Fibroblast of skin of right biceps (primary cell): ENCODE measurements at regions not wholly inside any gene's neighbourhood (a gene's known extent, or its start where the extent isn't known, plus 50 kb on each side); places are given as distances from the start of the nearest gene placed in this dataset.

Source experiments
- DNase-seq: peaks from one replicate; pipeline ENCODE4 v3.0.0-alpha.2; 2013

GRCh38 chr3:144235489-144235888 lies 263.9 kb downstream of the DIPK2A start:
- no peak for DNase-seq

GRCh38 chr3:144237351-144237750 lies 265.7 kb downstream of the DIPK2A start:
- no peak for DNase-seq

DNA sequence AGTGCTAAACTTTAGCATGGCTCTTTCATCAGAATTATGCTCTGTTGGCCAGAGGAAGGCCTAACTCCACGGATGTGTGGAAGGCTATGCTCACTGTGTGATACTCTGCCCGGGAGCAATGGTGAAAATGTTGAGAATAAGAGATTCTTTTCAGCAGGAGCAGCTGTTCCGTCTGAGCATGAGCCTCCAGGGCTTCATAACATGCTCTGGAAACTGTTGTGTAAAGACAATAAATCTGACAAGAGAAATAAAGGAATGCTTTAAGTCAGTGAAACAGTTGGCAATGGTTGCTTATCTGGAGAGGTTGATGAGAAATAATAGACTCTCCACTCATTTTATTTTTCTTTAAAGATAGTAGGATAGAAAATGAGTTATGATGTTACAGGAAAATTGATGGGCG lies 269.8 kb downstream of the DIPK2A start:
- DNase-seq: no peak

GRCh38 chr3:144242747-144243146 lies 271.1 kb downstream of the DIPK2A start:
- no peak for DNase-seq

GRCh38 chr3:144244662-144245061 lies 273.0 kb downstream of the DIPK2A start:
- DNase-seq: no peak

DNA sequence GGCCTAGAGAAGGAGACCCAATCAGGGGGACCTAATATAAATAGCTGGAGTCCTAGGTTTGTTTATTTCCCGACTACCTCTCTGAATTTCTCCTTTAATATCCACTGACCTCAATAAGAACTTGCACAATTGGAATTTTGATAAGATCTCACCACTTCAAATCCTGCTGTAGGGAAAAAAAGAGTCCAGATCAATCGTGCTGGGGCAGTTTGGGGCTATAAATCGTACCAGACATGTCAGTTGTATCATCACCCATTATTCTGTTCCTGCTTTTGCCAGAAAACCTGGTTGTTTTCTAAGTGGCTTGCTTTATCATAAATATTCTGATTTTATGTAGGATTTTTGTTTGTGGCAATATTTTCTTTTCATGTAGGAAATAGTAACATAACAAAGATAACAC lies 281.3 kb downstream of the DIPK2A start:
- no peak for DNase-seq

DNA sequence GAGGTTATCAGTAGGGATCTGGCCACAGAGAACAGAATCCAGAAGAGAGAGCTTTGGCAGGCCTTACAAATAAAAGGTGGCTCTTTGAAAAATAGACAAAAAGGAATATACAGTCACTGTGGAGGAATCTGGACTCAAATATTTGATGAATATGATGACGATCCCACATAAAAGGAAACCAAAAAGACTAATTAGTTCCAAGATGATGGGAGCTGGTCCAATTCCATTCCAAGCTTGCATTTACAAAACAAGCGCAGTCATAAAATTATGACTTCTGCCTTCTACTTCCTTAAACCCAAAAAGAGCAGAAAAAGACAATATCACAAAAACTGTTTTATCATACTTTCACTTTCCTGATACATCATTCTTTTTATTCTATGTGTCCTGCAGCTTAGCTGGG lies 285.8 kb downstream of the DIPK2A start:
- DNase-seq: peak; percentile 20

DNA sequence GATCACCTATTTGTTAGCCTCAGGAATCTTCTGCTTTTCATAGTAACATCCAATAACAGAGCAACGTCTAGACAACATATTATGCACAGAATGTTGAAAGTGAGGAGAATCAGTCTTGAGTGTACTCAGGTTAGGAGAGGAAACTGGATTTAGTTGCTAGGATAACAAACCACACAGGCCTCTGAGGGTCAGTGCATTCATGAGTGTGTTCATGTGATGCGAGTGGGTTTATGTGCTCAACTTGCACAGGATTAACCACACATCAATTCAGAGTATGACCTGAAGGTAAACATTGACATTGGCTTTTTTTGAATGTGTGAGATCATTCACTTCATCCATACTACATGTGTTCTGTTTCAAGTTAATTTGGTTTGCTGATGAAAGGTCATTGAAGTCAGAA lies 287.6 kb downstream of the DIPK2A start:
- no peak for DNase-seq

- no peak for DNase-seq
Observed at GRCh38 chr3:144263706-144264105, 292.1 kb downstream of the DIPK2A start.

DNA sequence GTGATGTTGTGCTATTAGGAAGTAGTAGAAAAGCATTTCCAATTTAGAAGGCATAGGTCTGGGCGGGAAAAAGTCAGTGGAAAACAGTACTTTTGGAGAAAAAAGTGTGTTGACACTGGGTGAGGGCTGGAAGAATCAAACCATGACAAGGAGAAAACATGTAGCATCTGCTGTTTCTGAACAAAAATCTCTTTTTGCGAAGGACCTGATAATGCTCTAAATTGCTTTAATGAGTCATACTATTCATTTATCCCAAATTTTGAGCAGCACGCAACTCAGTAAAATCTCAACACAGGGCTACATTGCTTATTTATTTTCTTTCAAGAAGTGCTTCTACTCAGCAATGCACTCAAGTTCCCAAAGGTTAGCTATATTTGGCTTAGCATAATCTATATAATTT lies 292.7 kb downstream of the DIPK2A start:
- DNase-seq: no peak

DNA sequence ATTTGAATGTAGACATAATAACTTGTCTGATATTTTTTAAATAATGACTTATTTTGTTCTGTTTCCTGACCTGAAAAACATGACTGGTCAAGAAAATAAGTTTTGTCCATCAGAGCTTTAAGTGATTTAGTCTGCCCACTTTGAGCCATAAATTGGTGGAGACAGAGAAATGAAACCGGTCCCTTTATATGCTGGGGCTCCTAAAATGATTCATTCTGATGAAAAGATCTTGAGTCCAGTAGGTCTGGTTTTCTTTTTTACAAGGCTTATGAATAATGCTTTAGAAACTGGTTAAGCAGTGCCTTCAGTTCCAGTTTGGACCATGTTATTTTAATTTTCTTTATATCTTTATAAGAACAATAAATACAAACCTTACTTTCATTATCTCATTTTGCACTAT lies 293.2 kb downstream of the DIPK2A start:
- DNase-seq: no peak

DNA sequence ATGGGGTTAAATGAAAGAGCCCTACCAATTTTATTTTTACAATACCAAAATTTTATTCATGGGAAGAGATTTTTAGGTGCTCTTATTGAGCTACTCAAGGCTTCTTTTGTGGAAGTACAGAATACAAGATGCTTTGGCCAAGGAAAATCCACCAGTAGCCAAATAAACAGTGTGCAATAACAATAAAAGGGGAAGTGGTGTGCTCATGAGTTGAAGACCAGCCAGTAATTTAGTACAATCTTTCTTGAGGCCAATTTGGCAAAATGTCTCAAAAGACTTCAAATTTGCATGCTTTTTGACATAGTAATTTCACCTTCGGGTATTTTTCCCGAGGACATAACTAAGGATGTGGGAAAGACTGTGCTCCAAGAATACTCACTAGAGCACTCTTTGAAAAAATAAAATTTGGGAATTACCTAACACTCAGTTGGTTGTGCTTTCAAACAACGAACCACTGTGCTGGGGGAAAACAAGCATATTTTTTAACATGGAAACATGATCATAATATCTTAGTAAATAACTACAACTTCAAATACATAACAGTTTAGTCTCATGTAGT lies 294.0 kb downstream of the DIPK2A start:
- no peak for DNase-seq

DNA sequence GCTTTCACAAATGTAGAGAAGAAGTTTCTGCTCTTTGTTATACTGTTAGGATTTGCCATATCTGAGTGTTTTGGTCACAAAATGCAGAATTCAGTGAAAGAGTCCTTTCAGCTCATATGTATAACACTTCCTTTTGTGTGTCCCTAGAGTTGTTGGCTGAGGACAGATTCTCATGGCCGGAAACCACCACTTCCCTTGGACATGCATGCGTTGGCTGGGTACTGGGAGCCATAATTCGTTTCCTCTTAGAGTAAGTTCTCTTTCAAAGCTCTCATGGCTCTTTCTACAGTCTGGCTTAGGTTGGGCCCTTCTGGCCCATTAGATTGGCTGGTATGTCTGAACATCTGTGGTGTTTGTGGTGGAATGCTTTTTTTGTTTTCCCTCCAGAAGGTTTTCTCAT lies 298.5 kb downstream of the DIPK2A start:
- DNase-seq: no peak

DNA sequence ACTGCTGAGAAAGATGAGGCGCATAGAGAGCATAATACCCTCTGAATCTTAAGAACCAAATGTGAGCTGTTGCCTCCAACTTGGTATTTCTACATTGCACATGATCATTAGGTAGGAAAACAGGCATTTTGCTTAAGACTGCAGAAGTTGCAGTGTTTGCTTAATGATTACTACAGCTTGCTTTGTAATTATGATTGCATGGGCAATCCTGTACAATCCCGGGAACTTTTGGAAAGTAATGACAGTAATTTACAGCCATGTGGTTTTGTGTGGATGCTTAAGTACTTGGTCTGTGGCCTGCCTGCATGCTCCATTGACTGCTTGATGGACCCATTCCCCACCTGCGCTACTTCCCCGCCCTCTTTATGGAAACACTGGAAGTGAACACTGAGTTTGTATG lies 301.1 kb downstream of the DIPK2A start:
- no peak for DNase-seq

GRCh38 chr3:144273601-144274000 lies 302.0 kb downstream of the DIPK2A start:
- DNase-seq: peak; percentile 23

- no peak for DNase-seq
Observed at GRCh38 chr3:144275005-144275404, 303.4 kb downstream of the DIPK2A start.

DNA sequence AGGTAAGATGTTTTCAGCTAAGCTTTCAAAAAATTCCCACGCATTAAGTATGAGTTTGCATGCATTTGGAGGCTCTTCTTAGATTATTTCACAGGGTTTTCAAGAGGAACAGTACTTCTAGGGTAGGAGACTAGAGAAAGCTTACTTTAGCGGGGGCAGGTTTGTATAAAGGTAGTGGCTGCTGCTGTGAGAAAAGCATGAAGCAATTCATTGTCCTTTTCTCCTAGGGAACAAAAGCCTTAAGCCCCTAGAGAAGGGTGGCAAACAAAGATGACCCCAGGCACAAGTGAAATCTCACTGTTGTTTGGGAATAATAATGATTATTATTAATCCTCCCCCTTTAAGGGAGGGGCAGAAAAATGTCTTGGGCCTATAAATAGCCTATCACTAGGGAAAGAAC lies 310.7 kb downstream of the DIPK2A start:
- DNase-seq: no peak

- no peak for DNase-seq
Observed at GRCh38 chr3:144286235-144286910, 314.8 kb downstream of the DIPK2A start.

GRCh38 chr3:144287001-144287400 lies 315.4 kb downstream of the DIPK2A start:
- no peak for DNase-seq

DNA sequence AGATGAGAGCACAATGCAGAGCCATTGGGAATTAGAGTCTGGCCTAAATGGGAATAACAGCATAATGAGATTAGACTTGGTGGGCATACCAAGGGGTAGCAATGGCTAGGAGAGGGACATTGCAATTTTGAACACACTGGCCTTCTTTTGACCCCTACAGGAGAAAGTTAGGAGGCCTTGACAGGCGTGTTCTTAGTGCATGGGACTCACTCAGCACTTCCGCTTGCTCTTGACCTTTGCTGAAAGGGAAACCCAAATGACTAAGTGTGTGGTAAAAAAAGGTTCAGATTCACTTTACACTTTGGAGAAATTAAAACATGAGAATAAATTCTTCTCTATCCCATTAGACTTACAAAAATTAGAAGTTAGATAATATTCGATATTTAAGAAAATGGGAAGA lies 317.4 kb downstream of the DIPK2A start:
- DNase-seq: no peak

DNA sequence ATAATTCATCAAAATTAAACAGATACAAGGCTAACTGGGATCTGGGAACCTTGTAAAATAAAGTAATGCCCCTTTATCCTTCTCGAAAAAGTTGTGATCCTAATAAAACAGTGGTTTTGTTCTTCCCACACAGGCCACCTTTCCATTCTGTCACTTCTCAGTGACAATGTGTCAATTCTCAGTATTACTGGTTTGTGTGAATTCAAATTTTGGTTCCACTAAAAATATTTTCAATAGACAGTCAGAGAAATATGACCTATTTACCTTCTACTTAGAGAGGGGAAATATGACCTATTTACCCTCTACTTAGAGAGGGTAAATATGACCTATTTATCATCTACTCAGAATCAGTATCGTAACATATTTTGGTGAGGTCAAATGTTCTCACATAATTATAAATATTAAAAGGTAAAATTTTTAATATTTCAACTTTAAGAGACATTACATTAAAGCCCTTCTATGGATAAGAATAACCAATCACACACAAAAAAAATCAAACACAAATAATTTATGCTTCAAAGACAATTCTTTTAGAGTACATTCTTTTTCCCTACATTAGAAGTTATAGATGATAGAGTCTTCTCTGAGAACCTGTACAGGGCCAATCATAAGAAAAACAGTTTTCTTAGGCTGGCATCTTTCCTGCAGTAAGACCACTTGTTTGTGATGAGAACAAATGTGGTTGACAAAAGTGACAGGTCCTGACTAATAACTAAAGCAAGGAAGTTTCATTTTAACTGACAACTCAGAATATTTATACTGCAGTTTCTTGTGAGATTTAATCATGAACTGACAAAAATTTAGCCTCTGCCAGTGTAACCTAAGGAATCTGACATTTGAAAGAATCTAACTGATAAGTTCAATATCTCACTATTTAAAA lies 323.3 kb downstream of the DIPK2A start:
- no peak for DNase-seq

GRCh38 chr3:144295613-144296012 lies 324.0 kb downstream of the DIPK2A start:
- no peak for DNase-seq

- no peak for DNase-seq
Observed at GRCh38 chr3:144296808-144297207, 325.2 kb downstream of the DIPK2A start.

- no peak for DNase-seq
Observed at GRCh38 chr3:144301863-144302262, 330.2 kb downstream of the DIPK2A start.
